OCI-LY7 (cell line): ENCODE measurements at regions not wholly inside any gene's neighbourhood (a gene's known extent, or its start where the extent isn't known, plus 50 kb on each side); places are given as distances from the start of the nearest gene placed in this dataset.

Experiments used
- BruUV-seq: library from RNA; stranded (reverse); fragments of 400-500 nt; replicated peaks from 2 replicates; lab custom pipeline; 2021; lab: Mats Ljungman, UMichigan
- CTCF ChIA-PET: fragments of 300-600 bp; sonication (Branson Sonifier 250); formaldehyde crosslinking; loops from one replicate; lab custom pipeline; 2022; ENCODE audit warnings: antibody characterized with exemption; ENCODE audit not compliant: unreplicated experiment; lab: Charles Lee
- POLR2A ChIA-PET: fragments of 300-600 bp; sonication (Branson Sonifier 250); formaldehyde crosslinking; loops from one replicate; lab custom pipeline; 2022; ENCODE audit warnings: antibody characterized with exemption; lab: Charles Lee
- DNase-seq: peaks from one replicate; pipeline ENCODE4 v3.0.0-alpha.2; 2015; ENCODE audit warnings: low spot score
- H2AFZ ChIP-seq: fragments of 200-600 bp; sonication (generic), shearing (Covaris generic); 2 replicates; pipeline ENCODE4 v1.6.1; 2014; ENCODE audit warnings: mild to moderate bottlenecking, antibody characterized with exemption, low read length, moderate library complexity
- H3K27ac ChIP-seq: fragments of 200-600 bp; sonication (generic); 2 replicates; pipeline ENCODE4 v1.5.1; 2014; ENCODE audit warnings: mixed run types, low read depth, mild to moderate bottlenecking, moderate library complexity, low read length, inconsistent platforms; ENCODE audit not compliant: poor library complexity, severe bottlenecking
- H3K36me3 ChIP-seq: fragments of 200-600 bp; sonication (generic); 2 replicates; pipeline ENCODE4 v1.6.1; 2014; ENCODE audit warnings: mild to moderate bottlenecking, antibody characterized with exemption, low read length, moderate library complexity, mixed read lengths; ENCODE audit not compliant: insufficient read depth
- H3K4me1 ChIP-seq: fragments of 200-600 bp; sonication (generic); 2 replicates; pipeline ENCODE4 v1.5.1; 2014; ENCODE audit warnings: mild to moderate bottlenecking, low read length; ENCODE audit not compliant: insufficient read depth, poor library complexity, severe bottlenecking
- H3K4me2 ChIP-seq: fragments of 200-600 bp; sonication (generic); 2 replicates; pipeline ENCODE4 v1.6.1; 2014; ENCODE audit warnings: mild to moderate bottlenecking, low read length
- H3K4me3 ChIP-seq: fragments of 200-600 bp; sonication (generic); 2 replicates; pipeline ENCODE4 v1.5.1; 2014; ENCODE audit warnings: mild to moderate bottlenecking, low read depth, low read length; ENCODE audit not compliant: poor library complexity, severe bottlenecking
- H3K79me2 ChIP-seq: fragments of 200-600 bp; sonication (generic); 2 replicates; pipeline ENCODE4 v1.6.1; 2016; ENCODE audit warnings: low read depth, mild to moderate bottlenecking, low read length, moderate library complexity, mixed read lengths; ENCODE audit not compliant: insufficient read depth
- H3K9me2 ChIP-seq: fragments of 200-600 bp; sonication (generic); 2 replicates; pipeline ENCODE4 v1.6.1; 2016; ENCODE audit warnings: mild to moderate bottlenecking, low read length, mixed read lengths; ENCODE audit not compliant: insufficient read depth
- H3K9me3 ChIP-seq: fragments of 200-600 bp; sonication (generic); 2 replicates; pipeline ENCODE4 v1.6.1; 2014; ENCODE audit warnings: mild to moderate bottlenecking, mixed run types, low read length, mixed read lengths
- H4K20me1 ChIP-seq: fragments of 200-600 bp; sonication (generic); 2 replicates; pipeline ENCODE4 v1.6.1; 2014; ENCODE audit warnings: mild to moderate bottlenecking, antibody characterized with exemption, low read length, moderate library complexity, mixed read lengths; ENCODE audit not compliant: insufficient read depth
- EZH2phosphoT487 ChIP-seq: fragments of 200-600 bp; sonication (generic); IDR thresholded peaks from 2 replicates; pipeline ENCODE4 v1.6.1; 2018; ENCODE audit warnings: low read depth, borderline replicate concordance, mild to moderate bottlenecking, mixed run types, antibody characterized with exemption, low read length, moderate library complexity, mixed read lengths
- intact Hi-C: fragments of 100-400 bp; cut with micrococcal nuclease; formaldehyde crosslinking; loops from one replicate; pipeline ENCODE4 v1.10.0; 2022; ENCODE audit not compliant: unreplicated experiment
- TF ChIP-seq, protein P1 (sequence below): fragments of 200-600 bp; sonication (generic); conservative IDR thresholded peaks from 2 replicates; pipeline ENCODE4 v1.5.1; 2014; ENCODE audit warnings: mild to moderate bottlenecking, antibody characterized with exemption, low read length, moderate library complexity, mixed read lengths

DNA sequence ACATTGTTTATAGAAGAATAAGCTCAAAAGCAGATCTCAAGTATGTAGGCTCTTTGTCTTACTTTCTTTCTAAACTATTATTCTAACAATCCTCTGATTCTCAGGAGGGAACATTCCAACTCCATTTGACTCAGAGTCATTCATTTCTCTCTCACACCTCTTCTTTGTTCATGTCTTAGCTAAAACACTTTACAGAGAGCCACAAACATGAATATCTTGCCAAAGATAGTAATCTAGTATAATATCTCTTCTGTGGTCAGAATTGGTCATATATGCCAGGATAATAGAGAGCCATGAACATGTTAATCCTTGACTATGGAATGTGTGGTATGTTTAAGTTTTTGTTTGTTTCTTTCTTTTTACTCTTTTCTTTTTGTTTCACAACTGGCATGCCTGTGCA lies 456.0 kb upstream of the PTCHD4 start:
- Histone ChIP-seq H2AFZ (no peak overlapping the region), H3K4me1 (no peaks in the 10 kb centered on the region), H3K27ac (no peak overlapping the region), H3K36me3 (no peaks in the 10 kb centered on the region), H4K20me1 (no peaks in the 10 kb centered on the region), H3K9me2 (no peaks in the 10 kb centered on the region), H3K79me2 (no peaks in the 10 kb centered on the region), H3K4me3 (no peak overlapping the region), H3K4me2 (no peak overlapping the region), H3K9me3 (no peaks in the 10 kb centered on the region)
- no peak for DNase-seq
- ChIA-PET POLR2A (interaction anchor here (0.7 to 0.9 kb wide), 2 partner anchors 12 to 17 kb away, joined by 3 read pairs; no protein-coding TSS in a partner anchor), CTCF (no interaction called here)
- intact Hi-C loops, result no loop called here
- TF ChIP-seq, protein P1, sequence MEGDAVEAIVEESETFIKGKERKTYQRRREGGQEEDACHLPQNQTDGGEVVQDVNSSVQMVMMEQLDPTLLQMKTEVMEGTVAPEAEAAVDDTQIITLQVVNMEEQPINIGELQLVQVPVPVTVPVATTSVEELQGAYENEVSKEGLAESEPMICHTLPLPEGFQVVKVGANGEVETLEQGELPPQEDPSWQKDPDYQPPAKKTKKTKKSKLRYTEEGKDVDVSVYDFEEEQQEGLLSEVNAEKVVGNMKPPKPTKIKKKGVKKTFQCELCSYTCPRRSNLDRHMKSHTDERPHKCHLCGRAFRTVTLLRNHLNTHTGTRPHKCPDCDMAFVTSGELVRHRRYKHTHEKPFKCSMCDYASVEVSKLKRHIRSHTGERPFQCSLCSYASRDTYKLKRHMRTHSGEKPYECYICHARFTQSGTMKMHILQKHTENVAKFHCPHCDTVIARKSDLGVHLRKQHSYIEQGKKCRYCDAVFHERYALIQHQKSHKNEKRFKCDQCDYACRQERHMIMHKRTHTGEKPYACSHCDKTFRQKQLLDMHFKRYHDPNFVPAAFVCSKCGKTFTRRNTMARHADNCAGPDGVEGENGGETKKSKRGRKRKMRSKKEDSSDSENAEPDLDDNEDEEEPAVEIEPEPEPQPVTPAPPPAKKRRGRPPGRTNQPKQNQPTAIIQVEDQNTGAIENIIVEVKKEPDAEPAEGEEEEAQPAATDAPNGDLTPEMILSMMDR, result no peak
- TF ChIP-seq EZH2phosphoT487, result no peak
- no TSS peak for BruUV-seq

DNA sequence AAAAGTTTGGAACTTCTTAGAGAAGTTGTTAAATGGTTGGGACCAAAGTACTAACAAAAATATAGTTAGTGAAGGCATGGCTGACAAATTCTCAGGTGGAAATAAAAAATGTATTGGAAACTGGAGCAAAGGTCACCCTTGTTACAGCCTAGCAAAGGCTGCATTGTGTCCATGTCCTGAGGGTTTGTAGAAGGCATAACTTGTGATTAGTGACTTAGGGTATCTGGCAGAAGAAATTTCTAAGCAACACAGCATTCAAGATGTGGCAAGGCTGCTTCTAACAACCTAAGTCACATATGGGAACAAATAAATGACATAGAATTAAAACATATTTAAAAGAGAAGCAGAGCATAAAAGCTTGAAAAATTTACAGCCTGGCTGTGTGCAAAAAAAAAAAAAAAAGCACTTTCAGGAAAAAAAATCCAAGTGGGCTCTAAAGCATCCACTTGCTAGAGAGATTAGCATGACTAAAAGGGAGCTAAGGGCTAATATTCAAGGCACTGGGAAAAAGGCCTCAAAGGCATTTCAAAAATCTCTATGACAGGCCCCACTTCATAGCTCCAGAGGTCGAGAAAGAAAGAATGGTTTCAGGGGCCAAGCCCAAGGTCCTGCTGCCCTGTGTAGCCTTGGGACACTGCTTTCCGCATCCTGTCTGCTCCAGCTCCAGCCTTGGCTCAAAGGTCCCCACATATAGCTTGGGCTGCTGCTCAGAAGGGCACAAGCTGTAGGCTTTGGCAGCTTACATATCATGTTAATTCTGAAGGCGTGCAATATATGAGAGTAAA lies 453.2 kb upstream of the PTCHD4 start:
- CTCF ChIA-PET, result no interaction called here
- Histone ChIP-seq H3K27ac (no peak overlapping the region), H2AFZ (no peak overlapping the region), H3K9me3 (no peaks in the 10 kb centered on the region), H3K36me3 (no peaks in the 10 kb centered on the region), H4K20me1 (no peaks in the 10 kb centered on the region), H3K4me2 (no peak overlapping the region), H3K79me2 (no peaks in the 10 kb centered on the region), H3K4me3 (no peak overlapping the region), H3K4me1 (no peaks in the 10 kb centered on the region), H3K9me2 (no peaks in the 10 kb centered on the region)
- TF ChIP-seq, protein P1, result no peak
- TF ChIP-seq EZH2phosphoT487, result no peak
- intact Hi-C loops, result no loop called here
- no peak for DNase-seq
- POLR2A ChIA-PET, result interaction anchor here (0.6 to 0.7 kb wide), 2 partner anchors 10 to 35 kb away, joined by 3 to 4 read pairs; no protein-coding TSS in a partner anchor
- no TSS peak for BruUV-seq

DNA sequence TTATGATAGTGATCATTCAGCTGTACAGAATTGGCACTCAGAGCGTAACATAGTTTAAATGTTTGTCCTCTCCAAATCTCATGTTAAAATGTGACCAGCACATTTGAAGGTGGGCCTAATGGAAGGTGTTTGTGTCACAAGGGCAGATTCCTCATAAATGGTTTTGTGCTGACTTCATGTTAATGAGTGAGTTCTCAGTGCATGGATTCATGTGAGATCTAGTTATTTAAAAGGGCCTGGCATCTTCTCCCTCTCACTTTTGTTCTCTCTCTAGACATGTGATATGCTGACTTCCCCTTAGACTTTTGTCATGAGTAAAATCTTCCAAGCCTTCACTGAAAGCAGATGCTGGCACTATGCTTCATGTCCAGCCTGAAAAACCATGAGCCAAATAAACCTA lies 452.4 kb upstream of the PTCHD4 start:
- no TSS peak for BruUV-seq
- H3K4me3 ChIP-seq, result no peak overlapping the region
- no peaks in the 10 kb centered on the region for H3K79me2 ChIP-seq
- H3K36me3 ChIP-seq, result no peaks in the 10 kb centered on the region
- no peaks in the 10 kb centered on the region for H4K20me1 ChIP-seq
- no peaks in the 10 kb centered on the region for H3K4me1 ChIP-seq
- H3K9me2 ChIP-seq, result no peaks in the 10 kb centered on the region
- ChIA-PET POLR2A (no interaction called here), CTCF (no interaction called here)
- no peak overlapping the region for H2AFZ ChIP-seq
- no peak for DNase-seq
- intact Hi-C loops, result no loop called here
- no peaks in the 10 kb centered on the region for H3K9me3 ChIP-seq
- no peak overlapping the region for H3K4me2 ChIP-seq
- no peak for TF ChIP-seq EZH2phosphoT487
- TF ChIP-seq, protein P1, result no peak
- no peak overlapping the region for H3K27ac ChIP-seq
